ENCODE measurements at regions not wholly inside any gene's neighbourhood (a gene's known extent, or its start where the extent isn't known, plus 50 kb on each side); places are given as distances from the start of the nearest gene placed in this dataset.

DNA sequence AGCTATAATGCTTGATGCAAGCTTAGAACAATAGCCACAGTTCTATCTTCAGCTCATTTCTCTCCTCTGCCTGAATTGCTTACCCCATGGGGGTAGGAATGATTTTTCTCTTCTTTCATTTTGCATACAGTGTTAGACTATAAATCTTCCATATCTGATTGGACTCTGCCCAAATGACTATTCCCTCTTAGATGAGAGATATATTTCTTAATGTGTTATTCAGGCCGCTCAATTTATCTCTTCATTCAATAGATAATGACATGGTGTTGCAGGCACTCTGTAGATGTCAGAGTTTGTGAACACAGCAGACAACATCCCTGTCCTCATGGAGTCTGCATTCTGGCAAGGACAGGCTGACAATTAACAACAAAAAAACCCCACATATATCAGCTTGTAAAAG, 443.7 kb upstream of the CELF4 start:
- TF ChIP-seq TAF1 (conservative IDR thresholded peaks at IDR 0.05) (no peak), RXRA (IDR thresholded peaks at IDR 0.05) (no peak), YY1 (IDR thresholded peaks at IDR 0.05) (no peak), FOXA1 (IDR thresholded peaks at IDR 0.05) (no peak), GABPA (IDR thresholded peaks at IDR 0.05 in 1 of 2, conservative IDR thresholded peaks at IDR 0.05 in 1 of 2) (no peak)
- TF ChIP-seq, protein P1, sequence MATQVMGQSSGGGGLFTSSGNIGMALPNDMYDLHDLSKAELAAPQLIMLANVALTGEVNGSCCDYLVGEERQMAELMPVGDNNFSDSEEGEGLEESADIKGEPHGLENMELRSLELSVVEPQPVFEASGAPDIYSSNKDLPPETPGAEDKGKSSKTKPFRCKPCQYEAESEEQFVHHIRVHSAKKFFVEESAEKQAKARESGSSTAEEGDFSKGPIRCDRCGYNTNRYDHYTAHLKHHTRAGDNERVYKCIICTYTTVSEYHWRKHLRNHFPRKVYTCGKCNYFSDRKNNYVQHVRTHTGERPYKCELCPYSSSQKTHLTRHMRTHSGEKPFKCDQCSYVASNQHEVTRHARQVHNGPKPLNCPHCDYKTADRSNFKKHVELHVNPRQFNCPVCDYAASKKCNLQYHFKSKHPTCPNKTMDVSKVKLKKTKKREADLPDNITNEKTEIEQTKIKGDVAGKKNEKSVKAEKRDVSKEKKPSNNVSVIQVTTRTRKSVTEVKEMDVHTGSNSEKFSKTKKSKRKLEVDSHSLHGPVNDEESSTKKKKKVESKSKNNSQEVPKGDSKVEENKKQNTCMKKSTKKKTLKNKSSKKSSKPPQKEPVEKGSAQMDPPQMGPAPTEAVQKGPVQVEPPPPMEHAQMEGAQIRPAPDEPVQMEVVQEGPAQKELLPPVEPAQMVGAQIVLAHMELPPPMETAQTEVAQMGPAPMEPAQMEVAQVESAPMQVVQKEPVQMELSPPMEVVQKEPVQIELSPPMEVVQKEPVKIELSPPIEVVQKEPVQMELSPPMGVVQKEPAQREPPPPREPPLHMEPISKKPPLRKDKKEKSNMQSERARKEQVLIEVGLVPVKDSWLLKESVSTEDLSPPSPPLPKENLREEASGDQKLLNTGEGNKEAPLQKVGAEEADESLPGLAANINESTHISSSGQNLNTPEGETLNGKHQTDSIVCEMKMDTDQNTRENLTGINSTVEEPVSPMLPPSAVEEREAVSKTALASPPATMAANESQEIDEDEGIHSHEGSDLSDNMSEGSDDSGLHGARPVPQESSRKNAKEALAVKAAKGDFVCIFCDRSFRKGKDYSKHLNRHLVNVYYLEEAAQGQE (IDR thresholded peaks at IDR 0.05) = no peak
- TF ChIP-seq, protein P2, sequence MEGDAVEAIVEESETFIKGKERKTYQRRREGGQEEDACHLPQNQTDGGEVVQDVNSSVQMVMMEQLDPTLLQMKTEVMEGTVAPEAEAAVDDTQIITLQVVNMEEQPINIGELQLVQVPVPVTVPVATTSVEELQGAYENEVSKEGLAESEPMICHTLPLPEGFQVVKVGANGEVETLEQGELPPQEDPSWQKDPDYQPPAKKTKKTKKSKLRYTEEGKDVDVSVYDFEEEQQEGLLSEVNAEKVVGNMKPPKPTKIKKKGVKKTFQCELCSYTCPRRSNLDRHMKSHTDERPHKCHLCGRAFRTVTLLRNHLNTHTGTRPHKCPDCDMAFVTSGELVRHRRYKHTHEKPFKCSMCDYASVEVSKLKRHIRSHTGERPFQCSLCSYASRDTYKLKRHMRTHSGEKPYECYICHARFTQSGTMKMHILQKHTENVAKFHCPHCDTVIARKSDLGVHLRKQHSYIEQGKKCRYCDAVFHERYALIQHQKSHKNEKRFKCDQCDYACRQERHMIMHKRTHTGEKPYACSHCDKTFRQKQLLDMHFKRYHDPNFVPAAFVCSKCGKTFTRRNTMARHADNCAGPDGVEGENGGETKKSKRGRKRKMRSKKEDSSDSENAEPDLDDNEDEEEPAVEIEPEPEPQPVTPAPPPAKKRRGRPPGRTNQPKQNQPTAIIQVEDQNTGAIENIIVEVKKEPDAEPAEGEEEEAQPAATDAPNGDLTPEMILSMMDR (IDR thresholded peaks at IDR 0.05; ENCODE audit: low read depth, low read length, missing input control) = no peak

Measured in liver (tissue), 3 donors.